ENCODE measurements at regions not wholly inside any gene's neighbourhood (a gene's known extent, or its start where the extent isn't known, plus 50 kb on each side); places are given as distances from the start of the nearest gene placed in this dataset.

- no peaks in the 10 kb centered on the region for H3K36me3 ChIP-seq (replicated peaks in 1 of 2; ENCODE audit: insufficient read depth in 1 of 2, low read depth in 2 of 2)
- DNase-seq (no peak), ATAC-seq (no peak)
- H3K9me3 ChIP-seq = no peaks in the 10 kb centered on the region
- no peak overlapping the region for H3K27ac ChIP-seq
- TF ChIP-seq POLR2A (IDR thresholded peaks at IDR 0.05) = no peak
- no peak for TF ChIP-seq CTCF (IDR thresholded peaks at IDR 0.05)
- H3K4me3 ChIP-seq = no peak overlapping the region
- intact Hi-C loops (cut with DNase I) = no loop called here
- H3K27me3 ChIP-seq = no peaks in the 10 kb centered on the region
- no peaks in the 10 kb centered on the region for H3K4me1 ChIP-seq
Observed at GRCh38 chr13:47303626-47304025, 406.8 kb upstream of the HTR2A start.

- Histone ChIP-seq H3K27ac (no peak overlapping the region), H3K36me3 (replicated peaks in 1 of 2; ENCODE audit: insufficient read depth in 1 of 2, low read depth in 2 of 2) (no peaks in the 10 kb centered on the region), H3K9me3 (no peaks in the 10 kb centered on the region), H3K27me3 (no peaks in the 10 kb centered on the region), H3K4me1 (no peaks in the 10 kb centered on the region), H3K4me3 (no peak overlapping the region)
- ATAC-seq = no peak
- intact Hi-C loops (cut with DNase I) = no loop called here
- no peak for TF ChIP-seq CTCF (IDR thresholded peaks at IDR 0.05)
- TF ChIP-seq POLR2A (IDR thresholded peaks at IDR 0.05) = no peak
- no peak for DNase-seq
Observed at GRCh38 chr13:47299304-47299703, 402.5 kb upstream of the HTR2A start.

GRCh38 chr13:47298506-47298905 lies 401.7 kb upstream of the HTR2A start:
- DNase-seq (no peak), ATAC-seq (no peak)
- Histone ChIP-seq H3K27ac (no peak overlapping the region), H3K4me3 (no peak overlapping the region), H3K36me3 (replicated peaks in 1 of 2; ENCODE audit: insufficient read depth in 1 of 2, low read depth in 2 of 2) (no peaks in the 10 kb centered on the region), H3K9me3 (no peaks in the 10 kb centered on the region), H3K4me1 (no peaks in the 10 kb centered on the region), H3K27me3 (no peaks in the 10 kb centered on the region)
- intact Hi-C loops (cut with DNase I) = no loop called here
- TF ChIP-seq CTCF (IDR thresholded peaks at IDR 0.05) (no peak), POLR2A (IDR thresholded peaks at IDR 0.05) (no peak)
- 48 to 51% methylated on average over 2 of the region's 2 CpGs for WGBS, 2 donors

GRCh38 chr13:47294691-47295090 lies 397.8 kb upstream of the HTR2A start:
- DNase-seq = no peak
- H3K4me1 ChIP-seq = no peaks in the 10 kb centered on the region
- no peaks in the 10 kb centered on the region for H3K9me3 ChIP-seq
- no peak overlapping the region for H3K27ac ChIP-seq
- H3K4me3 ChIP-seq = no peak overlapping the region
- intact Hi-C loops (cut with DNase I) = no loop called here
- no peaks in the 10 kb centered on the region for H3K27me3 ChIP-seq
- no peak for ATAC-seq
- WGBS, 2 donors = 40 to 62% methylated on average over 3 of the region's 3 CpGs
- TF ChIP-seq CTCF (IDR thresholded peaks at IDR 0.05) = no peak
- TF ChIP-seq POLR2A (IDR thresholded peaks at IDR 0.05) = no peak
- H3K36me3 ChIP-seq (replicated peaks in 1 of 2; ENCODE audit: insufficient read depth in 1 of 2, low read depth in 2 of 2) = no peaks in the 10 kb centered on the region

- no peaks in the 10 kb centered on the region for H3K4me1 ChIP-seq
- TF ChIP-seq CTCF (IDR thresholded peaks at IDR 0.05) = no peak
- no peak for TF ChIP-seq POLR2A (IDR thresholded peaks at IDR 0.05)
- no peak overlapping the region for H3K27ac ChIP-seq
- H3K27me3 ChIP-seq = no peaks in the 10 kb centered on the region
- intact Hi-C loops (cut with DNase I) = no loop called here
- no peak for DNase-seq
- H3K4me3 ChIP-seq = no peak overlapping the region
- ATAC-seq = no peak
- no peaks in the 10 kb centered on the region for H3K9me3 ChIP-seq
- no peaks in the 10 kb centered on the region for H3K36me3 ChIP-seq (replicated peaks in 1 of 2; ENCODE audit: insufficient read depth in 1 of 2, low read depth in 2 of 2)
- 21 to 29% methylated on average over 2 of the region's 2 CpGs for WGBS, 2 donors
Observed at GRCh38 chr13:47291107-47291656, 394.3 kb upstream of the HTR2A start.
